Adipocyte (in vitro differentiated cells): ENCODE measurements at regions not wholly inside any gene's neighbourhood (a gene's known extent, or its start where the extent isn't known, plus 50 kb on each side); places are given as distances from the start of the nearest gene placed in this dataset.

ENCODE experiments used
- DNase-seq: peaks from one replicate; pipeline ENCODE4 v3.0.0-alpha.2; 2015; ENCODE audit warnings: low read depth
- H3K27me3 ChIP-seq: replicated peaks from 2 replicates; pipeline ENCODE4 v1.7.0; 2013; ENCODE audit warnings: mild to moderate bottlenecking, low read length, moderate library complexity; ENCODE audit not compliant: control insufficient read depth, insufficient read depth
- H3K36me3 ChIP-seq: 2 replicates; pipeline ENCODE4 v1.7.0; 2013; ENCODE audit warnings: low read length, mild to moderate bottlenecking, moderate library complexity; ENCODE audit not compliant: control insufficient read depth, insufficient read depth, severe bottlenecking
- H3K4me1 ChIP-seq: 2 replicates; pipeline ENCODE4 v1.7.0; 2013; ENCODE audit warnings: mild to moderate bottlenecking, low read length, moderate library complexity; ENCODE audit not compliant: control insufficient read depth, insufficient read depth
- H3K4me3 ChIP-seq: 2 replicates; pipeline ENCODE4 v1.7.0; 2013; ENCODE audit warnings: mild to moderate bottlenecking, low read length, moderate library complexity
- H3K9ac ChIP-seq: 2 replicates; pipeline ENCODE4 v1.7.0; 2013; ENCODE audit warnings: mild to moderate bottlenecking, low read length, moderate library complexity
- H3K9me3 ChIP-seq: 2 replicates; pipeline ENCODE4 v1.7.0; 2013; ENCODE audit warnings: mild to moderate bottlenecking, low read length, moderate library complexity; ENCODE audit not compliant: control insufficient read depth

GRCh38 chr15:69737916-69738315 is 285.3 kb downstream of the RPLP1 start:
- Histone ChIP-seq H3K27me3 (peaks cover 15% of the 10 kb centered on the region), H3K4me1 (peaks cover 30% of the 10 kb centered on the region), H3K9me3 (peaks cover 10% of the 10 kb centered on the region), H3K9ac (no peak overlapping the region), H3K4me3 (no peak overlapping the region), H3K36me3 (no peaks in the 10 kb centered on the region)
- no peak for DNase-seq

- no peaks in the 10 kb centered on the region for H3K36me3 ChIP-seq
- H3K4me3 ChIP-seq, result no peak overlapping the region
- H3K9ac ChIP-seq, result no peak overlapping the region
- H3K4me1 ChIP-seq, result peaks cover 14% of the 10 kb centered on the region
- DNase-seq, result no peak
- peaks cover 34% of the 10 kb centered on the region for H3K27me3 ChIP-seq
- H3K9me3 ChIP-seq, result peaks cover 10% of the 10 kb centered on the region
Observed at GRCh38 chr15:69740684-69741083, 288.1 kb downstream of the RPLP1 start.

- no peak for DNase-seq
- Histone ChIP-seq H3K9ac (no peak overlapping the region), H3K36me3 (no peaks in the 10 kb centered on the region), H3K4me1 (peaks cover 5% of the 10 kb centered on the region), H3K27me3 (peaks cover 34% of the 10 kb centered on the region), H3K9me3 (peaks cover 10% of the 10 kb centered on the region), H3K4me3 (no peak overlapping the region)
Observed at GRCh38 chr15:69742361-69742760, 289.7 kb downstream of the RPLP1 start.

- Histone ChIP-seq H3K4me3 (no peak overlapping the region), H3K36me3 (no peaks in the 10 kb centered on the region), H3K9me3 (peaks cover 10% of the 10 kb centered on the region), H3K4me1 (peaks cover 5% of the 10 kb centered on the region), H3K9ac (no peak overlapping the region), H3K27me3 (peaks cover 38% of the 10 kb centered on the region)
- DNase-seq, result no peak
Observed at GRCh38 chr15:69743091-69743490, 290.5 kb downstream of the RPLP1 start.

- H3K9ac ChIP-seq, result no peak overlapping the region
- no peak for DNase-seq
- H3K27me3 ChIP-seq, result peaks cover 40% of the 10 kb centered on the region
- peaks cover 10% of the 10 kb centered on the region for H3K9me3 ChIP-seq
- no peaks in the 10 kb centered on the region for H3K36me3 ChIP-seq
- H3K4me3 ChIP-seq, result no peak overlapping the region
- H3K4me1 ChIP-seq, result peaks cover 5% of the 10 kb centered on the region
Observed at GRCh38 chr15:69744391-69745162, 292.0 kb downstream of the RPLP1 start.

- Histone ChIP-seq H3K4me3 (no peak overlapping the region), H3K9me3 (peaks cover 9% of the 10 kb centered on the region), H3K27me3 (peaks cover 31% of the 10 kb centered on the region), H3K9ac (no peak overlapping the region), H3K36me3 (no peaks in the 10 kb centered on the region), H3K4me1 (peaks cover 4% of the 10 kb centered on the region)
- DNase-seq, result no peak
Observed at GRCh38 chr15:69747193-69747592, 294.6 kb downstream of the RPLP1 start.

GRCh38 chr15:69748131-69748530 is 295.5 kb downstream of the RPLP1 start:
- Histone ChIP-seq H3K36me3 (no peaks in the 10 kb centered on the region), H3K27me3 (peaks cover 31% of the 10 kb centered on the region), H3K4me3 (no peak overlapping the region), H3K9me3 (peaks cover 11% of the 10 kb centered on the region), H3K4me1 (no peaks in the 10 kb centered on the region), H3K9ac (no peak overlapping the region)
- DNase-seq, result no peak

- no peak for DNase-seq
- no peaks in the 10 kb centered on the region for H3K4me1 ChIP-seq
Observed at GRCh38 chr15:69748576-69749185, 296.1 kb downstream of the RPLP1 start.

GRCh38 chr15:69749274-69749673 is 296.7 kb downstream of the RPLP1 start:
- DNase-seq, result no peak
- H3K9me3 ChIP-seq, result peaks cover 19% of the 10 kb centered on the region
- H3K9ac ChIP-seq, result no peak overlapping the region
- H3K4me3 ChIP-seq, result no peak overlapping the region
- no peaks in the 10 kb centered on the region for H3K36me3 ChIP-seq
- H3K27me3 ChIP-seq, result peaks cover 19% of the 10 kb centered on the region
- H3K4me1 ChIP-seq, result no peaks in the 10 kb centered on the region

More at GRCh38 chr15:69748576-69749185, 296.1 kb downstream of the RPLP1 start:
- Histone ChIP-seq H3K4me3 (no peak overlapping the region), H3K9me3 (peaks cover 17% of the 10 kb centered on the region), H3K9ac (no peak overlapping the region), H3K36me3 (no peaks in the 10 kb centered on the region), H3K27me3 (peaks cover 25% of the 10 kb centered on the region)

- H3K9me3 ChIP-seq, result peaks cover 19% of the 10 kb centered on the region
- H3K4me1 ChIP-seq, result no peaks in the 10 kb centered on the region
- no peak overlapping the region for H3K9ac ChIP-seq
- no peaks in the 10 kb centered on the region for H3K36me3 ChIP-seq
- peaks cover 14% of the 10 kb centered on the region for H3K27me3 ChIP-seq
- H3K4me3 ChIP-seq, result no peak overlapping the region
- DNase-seq, result no peak
Observed at GRCh38 chr15:69749797-69750196, 297.2 kb downstream of the RPLP1 start.

- no peak overlapping the region for H3K9ac ChIP-seq
- DNase-seq, result no peak
- H3K4me3 ChIP-seq, result no peak overlapping the region
- peaks cover 12% of the 10 kb centered on the region for H3K27me3 ChIP-seq
- no peaks in the 10 kb centered on the region for H3K4me1 ChIP-seq
- peaks cover 19% of the 10 kb centered on the region for H3K9me3 ChIP-seq
- no peaks in the 10 kb centered on the region for H3K36me3 ChIP-seq
Observed at GRCh38 chr15:69750253-69750652, 297.6 kb downstream of the RPLP1 start.
